B cell (primary cell): ENCODE measurements at regions not wholly inside any gene's neighbourhood (a gene's known extent, or its start where the extent isn't known, plus 50 kb on each side); places are given as distances from the start of the nearest gene placed in this dataset.
"Not testable (repeated sequence)": the region's sequence is repeated elsewhere in the genome, so short reads cannot be mapped to it uniquely, and the experiment has no call there.

Experiments
- ATAC-seq: fragments of 200-7000 bp; cut with Tn5 transposase; one replicate; pipeline ENCODE4 v1.10.0; 2021; ENCODE audit warnings: low read depth, mild to moderate bottlenecking, moderate number of reproducible peaks, moderate library complexity
- CTCF ChIA-PET: fragments of 350-600 bp; sonication (Branson Sonifier 250); formaldehyde crosslinking; loops from one replicate; lab custom pipeline; 2021; ENCODE audit warnings: antibody characterized with exemption, inconsistent platforms; lab: Charles Lee
- POLR2A ChIA-PET: fragments of 350-600 bp; sonication (Branson Sonifier 250); formaldehyde crosslinking; loops from one replicate; lab custom pipeline; 2021; ENCODE audit warnings: antibody characterized with exemption; lab: Charles Lee
- DNase-seq: peaks from one replicate; pipeline ENCODE4 v3.0.0; 2013
- H2AFZ ChIP-seq: 2 replicates; pipeline ENCODE4 v1.6.1; 2012; ENCODE audit warnings: mild to moderate bottlenecking, low read depth, low read length; ENCODE audit not compliant: insufficient read depth, poor library complexity, severe bottlenecking
- H3K27ac ChIP-seq, 2 donors: 1 replicate in 1 of 2; 2 replicates in 1 of 2; pipeline ENCODE4 v1.5.1; 2012 to 2013; ENCODE audit warnings: low read length in 2 of 2, mild to moderate bottlenecking in 2 of 2, moderate library complexity in 1 of 2
- H3K27me3 ChIP-seq, 4 experiments: fragments of 200-600 bp in 1 of 4; sonication (generic) in 1 of 4; replicated peaks in 1 of 4; 1 replicate in 2 of 4; 2 replicates in 2 of 4; pipeline versions ENCODE4 v1.6.1 to v1.7.0; 2013 to 2016; ENCODE audit warnings: low read length in 3 of 4, mild to moderate bottlenecking in 2 of 4, mixed read lengths in 1 of 4, moderate library complexity in 1 of 4; ENCODE audit not compliant: insufficient read depth in 4 of 4, control insufficient read depth in 3 of 4; ENCODE audit errors: control extremely low read depth in 1 of 4
- H3K36me3 ChIP-seq, 2 experiments: replicated peaks in 1 of 2; 1 replicate in 1 of 2; 2 replicates in 1 of 2; pipeline versions ENCODE4 v1.6.1 to v1.7.1; 2013; ENCODE audit warnings: low read length in 1 of 2; ENCODE audit not compliant: insufficient read depth in 2 of 2, control insufficient read depth in 1 of 2; ENCODE audit errors: control extremely low read depth in 1 of 2, extremely low read depth in 1 of 2
- H3K4me1 ChIP-seq, 2 donors: fragments of 200-600 bp in 1 of 2; sonication (generic) in 1 of 2; 1 replicate in 1 of 2; 2 replicates in 1 of 2; pipeline versions ENCODE4 v1.5.1 to v1.6.1; 2013 to 2017; ENCODE audit warnings: low read length in 2 of 2; ENCODE audit not compliant: control insufficient read depth in 2 of 2, insufficient read depth in 2 of 2
- H3K4me2 ChIP-seq: replicated peaks from 2 replicates; pipeline ENCODE3; 2012; ENCODE audit warnings: mild to moderate bottlenecking, low read depth, low read length; ENCODE audit not compliant: poor library complexity, severe bottlenecking
- H3K4me3 ChIP-seq, 5 experiments: fragments of 200-600 bp in 1 of 5; sonication (generic) in 1 of 5; 1 replicate in 3 of 5; 2 replicates in 2 of 5; pipeline versions ENCODE4 v1.5.1 to v1.7.0; 2011 to 2016; ENCODE audit warnings: low read length in 4 of 5, mild to moderate bottlenecking in 4 of 5, low read depth in 2 of 5, control low read depth in 1 of 5, moderate library complexity in 1 of 5; ENCODE audit not compliant: insufficient read depth in 1 of 5; ENCODE audit errors: control extremely low read depth in 1 of 5, extremely low read depth in 1 of 5
- H3K79me2 ChIP-seq: fragments of 200-600 bp; sonication (generic); one replicate; pipeline ENCODE4 v1.6.0; 2016; ENCODE audit warnings: low read length; ENCODE audit not compliant: control insufficient read depth, insufficient read depth
- H3K9ac ChIP-seq: fragments of 200-600 bp; sonication (generic); 2 replicates; pipeline ENCODE4 v1.6.1; 2017; ENCODE audit warnings: mild to moderate bottlenecking, low read length, moderate library complexity
- H3K9me3 ChIP-seq, 3 donors: one replicate each; pipeline versions ENCODE4 v1.6.1 to v1.7.1; 2013; ENCODE audit warnings: low read length in 2 of 3; ENCODE audit not compliant: control insufficient read depth in 2 of 3, insufficient read depth in 1 of 3; ENCODE audit errors: control extremely low read depth in 1 of 3
- H4K20me1 ChIP-seq: 2 replicates; pipeline ENCODE4 v1.6.0; 2012; ENCODE audit warnings: mild to moderate bottlenecking, low read length; ENCODE audit not compliant: insufficient read depth, control insufficient read depth, poor library complexity, severe bottlenecking
- H3K27ac Mint-ChIP-seq: one replicate; pipeline ENCODE4 v1.8.0; 2021; ENCODE audit warnings: mixed read lengths
- H3K27me3 Mint-ChIP-seq: one replicate; pipeline ENCODE4 v1.8.0; 2021; ENCODE audit warnings: mixed read lengths
- H3K4me1 Mint-ChIP-seq: one replicate; pipeline ENCODE4 v1.8.0; 2021; ENCODE audit warnings: mixed read lengths
- H3K4me3 Mint-ChIP-seq: one replicate; pipeline ENCODE4 v1.8.0; 2021; ENCODE audit warnings: mixed read lengths
- H3K9me3 Mint-ChIP-seq: one replicate; pipeline ENCODE4 v1.8.0; 2022; ENCODE audit warnings: mixed read lengths; ENCODE audit not compliant: insufficient read depth
- EZH2 ChIP-seq: IDR thresholded peaks from 2 replicates; pipeline ENCODE4 v1.6.1; 2012; ENCODE audit warnings: borderline replicate concordance, low read depth, mild to moderate bottlenecking, moderate library complexity, low read length; ENCODE audit not compliant: insufficient read depth, poor library complexity, severe bottlenecking
- WGBS: methylation state at CpG from one replicate; pipeline ENCODE4 v1.1.5; 2013; ENCODE audit warnings: missing lambda C conversion rate; ENCODE audit not compliant: insufficient coverage; 5-methylcytosine and 5-hydroxymethylcytosine counted together
- intact Hi-C: fragments of 100-400 bp; cut with micrococcal nuclease; formaldehyde crosslinking; loops from one replicate; pipeline ENCODE4 v1.10.0; 2022
- TF ChIP-seq, protein P1 (sequence below): fragments of 200-600 bp; IDR thresholded peaks from one replicate; pipeline ENCODE4 v1.8.0; 2022; ENCODE audit warnings: antibody characterized with exemption, mild to moderate bottlenecking

DNA sequence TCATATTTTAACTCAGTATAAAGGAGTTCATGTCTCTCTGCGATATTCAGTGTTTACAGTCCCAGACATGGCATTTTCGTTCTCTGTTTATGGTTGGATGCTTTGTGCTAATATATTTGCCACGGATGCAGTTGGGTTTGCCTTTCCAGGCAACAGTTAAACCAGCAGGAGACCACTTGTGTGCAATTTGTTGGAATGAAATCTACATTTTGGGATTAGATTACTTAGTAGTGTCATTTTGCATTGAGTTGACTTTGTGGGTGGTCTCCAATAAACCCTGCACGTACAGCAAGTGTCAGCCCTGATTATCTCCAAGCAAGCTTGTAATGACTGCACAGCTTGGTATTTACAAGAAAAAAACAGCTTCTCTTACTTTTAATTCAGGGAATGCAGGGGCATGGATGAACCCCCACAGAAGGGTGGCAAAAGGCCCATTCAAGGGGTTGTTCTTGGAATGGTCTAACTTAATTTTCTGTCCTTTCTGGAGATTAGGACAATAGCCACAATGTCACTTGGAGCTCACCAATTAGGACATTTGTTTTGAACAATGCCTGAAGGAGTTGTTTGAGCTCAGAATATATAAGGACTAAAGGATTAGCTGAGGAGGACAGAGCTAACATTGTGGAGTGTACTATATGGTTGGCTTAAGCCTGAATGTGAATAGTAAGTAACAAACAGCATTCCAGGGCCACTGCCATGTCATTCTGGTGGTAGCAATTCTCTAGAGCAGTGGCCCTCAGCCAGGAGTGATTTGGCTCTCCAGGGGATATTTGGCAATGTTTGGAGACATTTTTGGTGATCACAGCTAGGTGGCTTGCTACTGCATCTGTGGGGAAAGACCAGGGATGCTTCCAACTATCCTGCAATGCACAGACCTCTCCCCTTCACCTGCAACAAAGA lies 121.5 kb downstream of the SLC4A3 start:
- Histone ChIP-seq H3K27ac (no peak overlapping the region), H3K9ac (no peak overlapping the region), H2AFZ (no peak overlapping the region), H3K36me3 (no peaks in the 10 kb centered on the region), H3K4me1 (no peaks in the 10 kb centered on the region), H3K4me3 (no peak overlapping the region), H3K4me2 (no peak overlapping the region), H3K9me3 (peaks cover 0 to 9% (median 0%) of the 10 kb centered on the region in 3 donors), H4K20me1 (no peaks in the 10 kb centered on the region), H3K27me3 (peaks cover 0 to 5% (median 0%) of the 10 kb centered on the region in 4 experiments), H3K79me2 (no peaks in the 10 kb centered on the region)
- WGBS = 75% methylated on average over 2 of the region's 4 CpGs
- DNase-seq (no peak), ATAC-seq (no peak)
- Mint-ChIP-seq H3K27ac (no peak overlapping the region), H3K4me3 (no peak overlapping the region), H3K9me3 (no peaks in the 10 kb centered on the region), H3K4me1 (no peaks in the 10 kb centered on the region), H3K27me3 (no peaks in the 10 kb centered on the region)
- TF ChIP-seq, protein P1, sequence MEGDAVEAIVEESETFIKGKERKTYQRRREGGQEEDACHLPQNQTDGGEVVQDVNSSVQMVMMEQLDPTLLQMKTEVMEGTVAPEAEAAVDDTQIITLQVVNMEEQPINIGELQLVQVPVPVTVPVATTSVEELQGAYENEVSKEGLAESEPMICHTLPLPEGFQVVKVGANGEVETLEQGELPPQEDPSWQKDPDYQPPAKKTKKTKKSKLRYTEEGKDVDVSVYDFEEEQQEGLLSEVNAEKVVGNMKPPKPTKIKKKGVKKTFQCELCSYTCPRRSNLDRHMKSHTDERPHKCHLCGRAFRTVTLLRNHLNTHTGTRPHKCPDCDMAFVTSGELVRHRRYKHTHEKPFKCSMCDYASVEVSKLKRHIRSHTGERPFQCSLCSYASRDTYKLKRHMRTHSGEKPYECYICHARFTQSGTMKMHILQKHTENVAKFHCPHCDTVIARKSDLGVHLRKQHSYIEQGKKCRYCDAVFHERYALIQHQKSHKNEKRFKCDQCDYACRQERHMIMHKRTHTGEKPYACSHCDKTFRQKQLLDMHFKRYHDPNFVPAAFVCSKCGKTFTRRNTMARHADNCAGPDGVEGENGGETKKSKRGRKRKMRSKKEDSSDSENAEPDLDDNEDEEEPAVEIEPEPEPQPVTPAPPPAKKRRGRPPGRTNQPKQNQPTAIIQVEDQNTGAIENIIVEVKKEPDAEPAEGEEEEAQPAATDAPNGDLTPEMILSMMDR = no peak
- no peak for TF ChIP-seq EZH2
- ChIA-PET POLR2A (no interaction called here), CTCF (no interaction called here)
- intact Hi-C loops = no loop called here

DNA sequence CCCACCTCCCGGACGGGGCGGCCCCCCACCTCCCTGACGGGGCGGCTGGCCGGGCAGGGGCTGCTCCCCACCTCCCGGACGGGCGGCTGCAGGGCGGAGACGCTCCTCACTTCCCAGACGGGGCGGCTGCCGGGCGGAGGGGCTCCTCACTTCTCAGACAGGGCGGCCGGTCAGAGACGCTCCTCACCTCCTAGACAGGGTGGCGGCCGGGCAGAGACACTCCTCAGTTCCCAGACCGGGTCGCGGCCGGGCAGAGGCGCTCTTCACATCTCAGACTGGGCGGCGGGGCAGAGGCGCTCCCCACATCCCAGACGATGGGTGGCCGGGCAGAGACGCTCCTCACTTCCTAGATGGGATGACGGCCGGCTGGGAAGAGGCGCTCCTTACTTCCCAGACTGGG lies 123.7 kb downstream of the SLC4A3 start:
- intact Hi-C loops, H3K27ac Mint-ChIP-seq, H3K4me3 Mint-ChIP-seq, H3K9ac ChIP-seq, H3K4me1 ChIP-seq, H4K20me1 ChIP-seq, POLR2A ChIA-PET, CTCF ChIA-PET, DNase-seq, ATAC-seq, H3K9me3 Mint-ChIP-seq, H2AFZ ChIP-seq, H3K4me3 ChIP-seq, H3K4me2 ChIP-seq, H3K27ac ChIP-seq, H3K27me3 ChIP-seq, H3K27me3 Mint-ChIP-seq, H3K4me1 Mint-ChIP-seq, H3K79me2 ChIP-seq, H3K36me3 ChIP-seq: not testable (repeated sequence)
- WGBS = 95% methylated on average over 18 of the region's 34 CpGs
- H3K9me3 ChIP-seq = peaks cover 0 to 16% (median 3%) of the 10 kb centered on the region in 3 donors
